Forelimb muscle (tissue), 1 donor: ENCODE measurements at regions not wholly inside any gene's neighbourhood (a gene's known extent, or its start where the extent isn't known, plus 50 kb on each side); places are given as distances from the start of the nearest gene placed in this dataset.

Source experiments
- DNase-seq: peaks from one replicate; pipeline ENCODE4 v3.0.0-alpha.2; 2013; ENCODE audit warnings: low read depth

DNA sequence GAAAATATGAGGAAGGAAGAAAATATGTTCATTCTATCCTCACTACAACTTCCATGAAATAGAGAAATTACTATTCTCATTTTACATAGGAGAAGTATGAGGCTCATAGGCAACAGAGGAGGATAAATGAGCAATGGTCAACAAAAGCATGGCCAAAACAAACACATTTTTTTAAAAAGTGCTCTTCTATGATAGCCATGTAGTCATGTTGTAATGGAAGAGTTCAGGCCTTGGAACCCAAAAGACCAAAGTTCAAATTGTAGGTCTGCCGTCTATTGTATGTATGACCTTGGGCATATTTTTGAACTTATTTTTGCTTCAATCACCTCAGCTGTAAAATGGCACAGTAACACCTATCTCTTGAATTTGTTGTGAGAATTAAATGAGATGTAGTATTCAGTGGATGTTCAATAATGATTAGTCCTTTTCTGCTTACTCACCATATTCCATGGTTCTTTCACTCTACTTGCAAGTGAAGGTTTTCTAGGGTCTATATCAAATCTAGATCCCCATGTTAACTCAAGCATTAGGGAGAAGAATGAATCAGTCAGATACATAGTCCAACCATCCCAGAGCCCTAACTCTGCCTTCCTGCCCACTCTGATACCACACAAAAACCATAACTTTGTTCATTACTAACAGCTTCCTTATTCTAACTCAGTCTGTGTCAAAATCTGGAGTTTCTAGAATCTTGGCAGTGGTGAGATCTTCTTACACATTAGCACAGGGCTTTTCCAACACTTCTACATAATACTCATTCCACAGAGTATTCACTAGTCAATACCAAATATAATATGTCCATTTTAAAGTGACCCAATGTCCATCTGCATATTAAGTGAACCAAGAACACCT lies 353.2 kb downstream of the PLPP3 start:
- DNase-seq: no peak

DNA sequence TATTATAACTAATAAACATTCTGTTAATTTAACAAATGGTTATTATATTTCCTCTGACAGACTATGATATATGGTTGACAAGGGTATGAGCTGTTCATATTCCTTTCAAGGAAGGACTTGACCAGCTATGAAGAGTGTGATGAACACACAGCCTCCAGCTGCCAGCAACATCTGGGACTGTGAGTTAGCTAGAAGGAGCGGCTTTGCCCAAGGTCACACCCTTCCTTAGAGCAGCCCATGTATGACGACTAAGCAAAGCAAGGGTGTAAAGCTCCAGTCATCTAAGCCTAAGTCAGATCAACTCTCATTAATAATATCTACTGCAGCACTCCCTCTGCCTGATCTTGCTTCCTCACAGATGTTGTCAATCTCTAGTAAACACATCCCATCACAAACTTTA lies 355.4 kb downstream of the PLPP3 start:
- DNase-seq: no peak

DNA sequence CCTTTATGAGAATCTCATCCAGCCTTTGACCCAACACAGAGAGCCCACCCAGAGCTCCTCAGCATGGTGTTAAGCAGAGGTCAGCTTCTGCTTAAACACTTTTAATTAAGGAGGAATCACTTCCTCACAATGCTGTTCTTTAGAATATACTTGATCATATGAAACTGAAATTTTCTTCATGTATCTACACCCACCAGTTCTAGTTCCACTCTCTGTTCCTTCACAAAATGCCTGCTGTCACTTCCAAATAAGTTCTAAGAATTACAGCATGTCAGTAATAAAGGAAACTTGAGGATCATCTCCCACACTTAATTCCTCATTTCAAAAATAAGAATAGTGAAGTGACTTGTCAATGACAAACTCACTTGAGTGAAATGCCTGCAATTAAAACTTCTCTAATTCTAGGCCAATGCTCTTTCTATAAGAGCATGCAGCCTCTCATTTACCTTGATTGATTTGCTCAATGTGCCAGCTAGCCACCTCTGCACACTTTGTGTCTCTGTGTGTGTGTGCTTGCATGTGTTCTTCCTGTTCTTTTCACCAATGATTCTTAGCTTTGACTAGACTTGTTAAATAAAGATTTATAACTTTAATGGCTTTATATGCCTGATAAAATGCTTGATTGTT lies 356.3 kb downstream of the PLPP3 start:
- DNase-seq: no peak

DNA sequence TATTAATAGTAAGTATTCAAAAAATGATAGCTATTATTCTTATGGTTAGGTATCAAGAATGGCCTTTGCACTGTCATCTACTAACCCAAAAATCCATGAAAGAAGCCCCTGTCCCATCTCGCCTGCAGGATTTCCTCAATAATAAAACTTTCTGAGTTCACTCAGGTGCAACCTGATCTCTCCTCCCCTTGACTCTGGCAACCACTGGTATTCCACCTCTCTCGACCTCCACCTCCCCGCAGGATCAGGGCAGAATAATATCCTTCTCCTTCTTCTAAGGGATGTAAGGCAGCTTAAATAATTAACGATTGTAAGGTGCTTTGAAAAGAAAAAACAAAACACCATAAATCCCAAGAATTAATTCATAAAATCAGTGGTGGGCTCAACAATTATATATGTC lies 359.3 kb downstream of the PLPP3 start:
- no peak for DNase-seq

DNA sequence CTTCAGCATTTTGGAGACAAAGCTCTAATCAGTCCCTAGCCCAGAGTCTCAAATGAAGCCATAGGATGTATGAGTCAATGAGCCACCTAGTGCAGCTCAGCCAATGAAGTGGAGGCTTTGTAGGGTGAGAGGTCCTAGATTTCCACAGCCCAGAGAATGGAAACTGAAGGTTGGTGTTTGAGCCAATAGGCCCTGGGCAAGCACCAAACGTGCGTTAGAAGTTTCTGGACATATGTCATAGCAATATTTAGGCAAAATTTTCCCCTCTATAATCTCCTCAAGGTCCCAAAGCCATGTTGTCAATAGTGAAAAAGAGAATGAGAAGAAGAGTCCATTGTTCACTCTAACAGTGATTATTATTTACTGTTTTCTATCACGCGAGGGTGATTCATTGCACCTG lies 361.3 kb downstream of the PLPP3 start:
- no peak for DNase-seq

DNA sequence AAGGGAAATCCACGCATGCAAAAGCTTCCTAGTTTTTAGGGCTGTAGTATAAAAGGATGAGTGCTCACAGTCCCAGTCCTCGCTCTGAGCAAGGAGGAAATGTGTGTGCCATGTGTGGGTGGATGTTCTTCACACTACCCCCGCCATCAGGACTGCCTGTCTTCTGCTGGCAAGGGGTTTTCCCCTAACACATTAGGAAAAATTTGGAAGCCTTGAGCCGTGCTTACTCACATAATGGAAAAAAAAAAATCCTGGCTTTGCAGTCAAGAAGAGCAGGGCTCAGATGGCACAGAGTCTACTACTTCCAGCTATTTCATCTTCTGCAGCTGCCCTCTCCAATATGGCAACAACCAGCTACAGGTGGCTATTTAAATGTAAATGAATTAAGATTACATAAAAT lies 363.1 kb downstream of the PLPP3 start:
- no peak for DNase-seq

DNA sequence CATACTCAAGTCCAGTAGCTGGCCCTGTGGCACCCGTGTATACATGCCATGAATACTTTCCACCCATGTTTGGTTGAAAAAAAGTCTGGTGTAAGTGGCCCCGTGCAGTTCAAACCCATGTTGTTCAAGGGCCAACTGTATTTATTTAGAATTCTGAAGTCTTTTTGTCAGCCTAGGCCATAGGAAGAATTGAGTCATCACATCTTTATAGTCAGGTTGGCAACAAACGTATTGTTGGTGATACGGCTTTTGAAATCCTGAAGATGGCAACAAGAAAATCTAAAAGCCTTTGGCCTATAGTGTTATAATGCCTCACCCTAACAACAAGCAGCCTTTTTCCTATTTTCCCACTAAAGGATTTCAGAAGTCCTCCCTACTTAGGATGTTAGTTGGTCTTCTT lies 363.6 kb downstream of the PLPP3 start:
- no peak for DNase-seq

DNA sequence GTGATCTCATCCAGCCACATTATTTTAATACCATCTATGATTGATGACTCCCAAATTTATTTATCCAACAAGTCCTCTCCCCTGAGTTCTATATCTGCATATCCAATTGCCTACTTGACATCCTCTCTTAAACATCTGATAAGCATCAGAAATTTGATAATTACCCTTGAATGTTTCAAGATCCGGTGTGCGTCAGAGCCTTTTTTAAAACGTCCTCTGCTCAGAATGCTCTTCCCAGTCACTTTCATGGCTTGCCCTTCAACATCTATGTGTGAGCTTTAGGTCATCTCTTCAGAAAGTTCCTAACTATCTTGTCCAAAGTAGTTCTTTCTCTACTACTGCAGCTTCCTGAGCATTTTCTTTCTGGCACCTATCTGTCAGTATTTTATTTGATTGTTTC lies 364.3 kb downstream of the PLPP3 start:
- no peak for DNase-seq

DNA sequence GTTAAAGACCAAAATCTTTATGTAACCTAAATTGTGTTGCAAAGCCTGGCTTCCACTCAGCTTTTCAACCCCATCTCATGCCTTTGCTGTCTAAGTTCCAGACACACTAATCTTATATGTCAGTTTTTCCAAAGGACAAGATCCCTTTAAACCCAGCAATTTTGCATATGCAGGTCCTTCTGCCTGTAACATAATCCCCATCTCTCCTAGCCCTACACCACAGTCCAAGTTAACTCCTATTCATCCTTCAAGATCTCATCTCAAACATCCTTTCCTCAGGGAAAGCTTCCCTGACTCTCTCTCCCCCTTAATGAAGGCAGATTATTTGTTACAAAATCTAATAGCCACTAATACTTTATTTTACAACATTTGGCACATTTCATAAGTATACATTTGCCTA lies 366.3 kb downstream of the PLPP3 start:
- no peak for DNase-seq

DNA sequence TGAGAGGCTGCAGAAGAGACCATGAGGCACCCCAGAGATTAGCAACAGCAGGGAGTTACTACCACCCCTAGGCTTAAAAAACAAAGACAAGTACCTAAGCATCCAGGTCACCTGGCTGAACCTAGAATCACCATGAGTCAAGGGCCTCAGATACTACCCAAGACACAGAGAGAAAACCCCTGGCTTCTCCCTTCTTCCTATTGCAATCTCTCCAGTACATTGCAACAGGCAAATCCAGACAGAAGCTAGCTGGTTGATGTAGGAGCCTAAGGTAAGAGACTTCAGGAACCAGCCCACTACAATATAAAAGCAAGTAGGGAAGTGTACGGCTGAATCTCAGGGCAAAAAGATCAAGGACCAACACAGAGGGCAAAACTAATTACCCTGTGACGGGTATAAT lies 367.2 kb downstream of the PLPP3 start:
- DNase-seq: no peak

DNA sequence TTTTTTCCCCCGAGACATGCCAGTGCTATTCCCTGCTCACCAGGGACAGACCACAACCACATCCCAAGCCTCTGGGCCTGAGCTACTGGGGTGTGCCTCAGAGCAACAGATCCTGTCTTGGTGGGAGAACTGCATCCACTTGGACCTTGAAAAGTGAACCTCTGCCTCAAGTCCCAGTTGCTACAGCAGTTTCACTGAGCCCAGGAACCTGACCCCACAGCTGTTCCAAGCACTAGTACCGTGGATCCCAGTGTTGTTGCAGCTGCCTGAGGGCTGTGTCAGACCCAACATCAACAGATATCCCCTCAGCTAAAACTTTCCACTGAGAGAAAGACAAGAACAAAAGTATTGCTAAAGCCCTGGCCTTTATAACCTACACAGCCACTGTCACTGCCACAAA lies 373.0 kb downstream of the PLPP3 start:
- no peak for DNase-seq

DNA sequence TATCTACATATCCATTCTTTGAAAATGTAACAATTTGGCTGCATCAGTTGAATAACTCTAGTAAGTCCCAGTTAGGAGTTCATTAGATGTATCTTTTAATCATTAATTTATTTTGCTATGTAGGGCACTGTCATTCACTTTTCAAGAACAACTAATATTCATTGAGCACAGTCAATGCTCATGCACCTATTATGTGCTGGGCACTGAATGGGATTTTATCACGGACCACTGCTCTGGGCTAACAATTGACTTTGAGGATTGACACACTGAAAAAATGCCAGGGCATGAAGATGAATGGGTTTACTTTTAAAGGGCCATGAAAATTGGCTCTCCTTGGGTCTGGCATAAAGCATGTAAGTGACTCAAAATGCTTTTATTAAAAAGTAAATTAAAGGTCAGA lies 375.2 kb downstream of the PLPP3 start:
- DNase-seq: no peak

DNA sequence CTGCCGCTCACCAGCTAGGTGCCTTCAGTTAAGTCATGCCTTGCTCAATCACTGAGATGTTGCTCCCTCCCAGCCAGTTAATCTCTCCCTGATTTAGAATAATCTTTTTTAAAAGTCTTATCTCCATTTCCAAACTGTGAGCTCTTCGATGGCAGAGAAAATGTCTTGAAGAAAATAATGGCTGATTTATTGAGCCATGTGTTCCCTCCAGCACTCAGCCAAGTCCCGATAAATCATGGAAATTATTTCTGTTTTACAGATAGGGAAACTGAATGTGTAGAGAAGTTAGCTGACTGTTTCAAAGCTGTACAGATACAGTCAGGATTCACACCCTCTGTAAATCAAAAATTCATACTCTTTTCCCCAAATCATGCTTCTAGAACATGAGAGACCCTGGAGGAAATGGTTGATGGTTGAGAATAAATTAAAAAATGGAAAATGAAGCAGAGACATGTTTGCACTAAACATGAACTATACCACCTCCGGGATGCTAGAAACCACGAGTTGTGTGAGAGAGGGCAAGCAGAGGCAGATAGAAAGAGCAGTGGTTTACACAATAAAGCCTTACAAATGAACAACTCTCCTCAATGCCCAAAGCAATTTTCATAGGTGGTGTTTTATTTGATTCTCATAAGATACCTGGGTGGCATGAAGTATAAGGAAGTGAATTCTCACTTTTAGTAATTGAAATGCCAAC lies 376.4 kb downstream of the PLPP3 start:
- no peak for DNase-seq

DNA sequence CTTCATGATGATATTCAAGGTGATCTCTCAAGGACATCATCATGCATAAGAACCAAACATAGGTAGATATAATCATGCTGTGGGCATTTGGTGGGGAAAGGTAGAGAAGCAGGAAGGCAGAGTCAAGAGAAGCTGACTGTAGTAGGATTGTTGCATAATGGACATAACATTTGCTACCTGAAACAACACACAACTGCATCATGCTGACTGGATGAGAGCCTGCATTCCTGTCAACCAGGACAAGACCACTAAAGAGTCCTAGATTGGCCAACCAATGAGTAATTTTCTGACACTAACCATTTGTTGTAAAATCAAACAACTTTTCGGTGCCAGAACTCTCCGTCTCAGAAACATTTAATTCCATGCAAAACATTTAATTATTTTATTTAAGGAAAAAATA lies 377.2 kb downstream of the PLPP3 start:
- DNase-seq: no peak

DNA sequence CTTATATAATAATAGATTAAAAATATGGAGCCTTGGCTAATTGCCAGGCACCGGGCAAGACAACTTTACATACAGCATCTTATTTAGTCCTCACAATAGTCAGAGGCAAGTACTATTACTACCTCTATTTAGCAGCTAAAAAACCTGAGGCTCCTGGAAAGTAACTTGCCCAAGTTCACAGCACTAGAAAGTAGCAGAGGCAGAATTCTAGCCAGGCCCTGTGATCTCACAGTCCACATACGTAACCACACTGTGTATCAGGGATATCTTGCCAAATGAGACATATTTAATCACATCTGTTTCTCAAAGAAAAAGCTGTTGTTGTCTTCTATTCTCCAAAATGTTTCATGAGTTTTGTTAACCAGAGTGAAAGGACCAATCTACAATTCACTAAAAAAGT lies 378.5 kb downstream of the PLPP3 start:
- DNase-seq: no peak

DNA sequence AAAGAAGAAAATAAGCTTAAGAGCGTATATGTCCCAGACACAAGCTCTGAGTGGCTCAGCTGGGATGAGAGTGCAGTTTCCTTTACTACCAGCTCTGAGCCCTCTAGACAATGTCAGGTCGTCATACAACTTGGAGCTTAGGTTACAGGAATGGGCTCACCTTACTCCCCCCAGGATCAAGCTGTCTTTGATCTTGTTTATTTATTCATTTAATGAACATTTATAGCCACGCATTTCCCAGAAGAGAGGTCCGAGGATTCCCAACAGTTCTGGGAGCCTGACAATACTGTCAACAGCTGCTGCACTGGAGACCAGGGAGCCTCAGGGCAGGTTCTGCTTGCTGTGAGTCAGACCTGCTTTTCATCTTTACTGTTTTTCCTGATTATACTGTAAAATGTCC lies 378.9 kb downstream of the PLPP3 start:
- DNase-seq: no peak

DNA sequence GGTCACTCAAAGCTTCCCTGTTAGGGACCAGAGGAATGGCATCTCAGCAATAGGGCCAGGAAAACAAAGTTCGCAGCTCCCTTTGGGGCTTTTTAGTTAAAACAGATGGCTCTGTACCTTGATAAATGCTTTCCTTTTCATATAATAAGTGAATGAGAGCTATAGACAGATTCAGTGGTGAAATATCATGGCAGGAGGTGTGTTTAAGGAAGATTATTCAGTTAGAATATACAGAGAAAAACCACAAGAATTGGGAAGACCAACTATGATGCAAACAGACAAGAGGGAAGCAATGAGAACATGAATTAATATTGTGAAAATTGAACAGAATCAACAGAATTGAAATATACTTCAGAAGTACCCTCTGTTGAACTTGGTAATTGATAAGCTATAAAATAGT lies 379.4 kb downstream of the PLPP3 start:
- DNase-seq: no peak

DNA sequence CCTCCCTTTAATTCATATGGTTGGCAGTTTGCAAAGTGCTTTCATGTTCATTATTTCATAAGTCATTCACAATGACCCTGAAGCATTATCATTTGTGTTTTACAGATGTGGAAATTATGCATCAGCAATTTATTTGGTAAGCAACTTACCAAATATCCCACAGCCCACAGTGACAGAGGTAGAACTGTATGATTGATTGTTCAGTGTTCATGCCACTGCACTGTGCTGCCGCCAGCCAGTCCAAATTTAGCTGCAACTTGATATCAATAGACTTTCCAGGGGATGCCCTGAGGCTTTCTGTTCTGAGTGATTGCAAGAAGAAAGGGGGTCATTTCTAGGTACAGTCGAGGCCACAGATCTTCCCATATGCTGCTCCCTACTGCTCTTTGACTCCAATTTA lies 380.3 kb downstream of the PLPP3 start:
- no peak for DNase-seq

DNA sequence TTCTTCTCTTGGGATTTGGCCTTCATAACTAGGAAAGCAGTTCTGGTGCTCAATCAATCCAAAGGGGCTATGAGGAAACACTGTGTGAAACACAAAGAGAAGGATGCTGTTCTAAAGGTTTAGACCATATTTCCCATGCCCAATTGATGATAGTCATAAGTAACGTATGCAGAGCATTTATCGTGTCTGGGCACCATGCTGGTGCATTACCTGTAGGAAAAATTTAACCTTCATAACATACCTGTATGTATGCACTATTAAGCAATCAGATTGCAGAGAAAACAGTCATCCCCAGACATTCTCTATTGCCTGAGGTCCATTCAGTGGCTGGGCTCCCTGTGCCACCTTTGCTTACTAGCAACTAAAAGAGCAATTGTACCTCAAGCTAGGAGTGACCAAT lies 381.4 kb downstream of the PLPP3 start:
- DNase-seq: no peak

DNA sequence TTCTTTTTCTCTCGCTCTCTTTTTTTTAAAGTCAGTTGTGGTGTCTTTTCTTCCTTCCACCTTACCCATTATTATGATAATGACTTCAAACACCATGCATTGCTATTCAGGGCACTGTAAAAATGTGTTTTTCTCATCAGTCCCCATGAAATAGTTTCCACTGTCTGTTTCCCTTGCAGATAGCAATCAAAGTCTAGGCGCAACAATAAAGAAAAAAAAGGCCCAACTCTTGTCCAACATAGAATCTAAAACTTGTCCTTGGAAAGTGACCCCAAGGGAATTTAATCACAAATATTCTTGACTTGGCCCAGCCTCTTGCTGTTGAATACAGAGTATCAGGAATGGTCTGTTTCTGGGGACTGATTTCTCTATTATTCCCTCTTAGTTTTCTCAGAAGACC lies 382.5 kb downstream of the PLPP3 start:
- no peak for DNase-seq

DNA sequence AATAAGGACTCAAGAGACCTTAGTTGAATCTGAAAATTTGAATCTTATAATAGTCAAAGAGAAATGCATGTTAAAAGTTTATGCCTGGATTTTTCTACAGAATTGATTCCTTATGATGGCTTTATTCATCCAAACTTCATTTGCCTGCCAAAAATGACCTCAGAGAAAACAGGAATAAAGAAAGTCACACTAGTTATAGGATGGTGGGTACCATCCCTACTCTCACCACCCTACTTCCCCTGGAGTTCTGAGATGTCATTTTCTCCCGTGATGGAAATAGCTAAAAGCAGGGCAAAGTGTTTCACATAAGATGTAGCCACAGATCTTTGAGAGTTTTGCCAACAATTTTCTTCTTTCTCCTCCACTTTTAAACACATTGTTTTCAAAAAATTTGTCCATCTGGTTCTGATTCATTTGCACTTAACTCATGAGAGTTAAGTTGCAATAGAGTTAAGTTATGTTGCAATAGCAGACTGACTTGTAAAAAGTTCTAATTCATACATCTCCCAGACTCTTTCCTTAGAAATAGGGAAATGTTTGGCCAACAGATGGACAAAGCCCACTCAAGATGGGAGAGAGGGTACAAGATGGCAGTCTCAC lies 384.6 kb downstream of the PLPP3 start:
- peak; percentile 72 for DNase-seq

DNA sequence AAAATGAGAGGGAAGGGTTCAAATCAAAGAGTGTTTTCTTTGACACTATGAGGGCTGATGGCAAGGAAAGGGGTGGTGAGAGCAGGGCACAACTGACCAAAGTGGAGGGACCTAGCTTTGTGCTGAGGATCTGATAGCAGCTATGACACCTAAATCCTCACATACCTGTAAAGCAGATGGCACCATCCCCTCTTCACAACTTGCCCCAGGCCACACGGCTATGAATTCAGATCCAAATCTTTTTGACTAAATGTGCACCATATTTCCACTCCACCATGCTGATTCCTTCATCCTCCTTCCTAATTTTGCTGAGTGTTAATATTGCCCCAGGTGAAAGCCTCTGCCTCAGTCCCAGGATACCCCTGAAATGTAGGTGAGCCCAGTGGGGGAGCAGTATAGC lies 385.7 kb downstream of the PLPP3 start:
- DNase-seq: no peak

DNA sequence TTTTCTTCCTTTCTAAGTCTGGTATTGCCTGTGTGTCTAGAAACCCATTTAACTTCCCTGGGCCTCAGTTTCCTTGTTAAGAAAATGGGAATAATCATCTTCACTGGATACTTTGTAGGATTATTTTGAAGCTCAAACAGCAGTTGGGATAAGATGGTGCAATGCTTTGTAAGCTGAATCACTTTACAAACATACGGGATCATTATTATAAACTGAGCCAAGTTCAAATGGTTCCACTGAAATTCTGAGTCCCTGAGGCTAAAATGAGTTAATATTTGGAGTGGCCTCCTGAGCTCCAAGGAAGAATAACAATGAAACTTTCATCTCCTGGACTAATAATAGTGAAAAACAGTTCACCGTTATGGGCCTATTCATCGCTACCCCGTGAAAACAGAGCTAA lies 388.0 kb downstream of the PLPP3 start:
- DNase-seq: no peak
